Transverse colon (tissue), 4 donors: ENCODE measurements at regions not wholly inside any gene's neighbourhood (a gene's known extent, or its start where the extent isn't known, plus 50 kb on each side); places are given as distances from the start of the nearest gene placed in this dataset.

Experiments
- CTCF ChIP-seq, 5 experiments: fragments of 200-600 bp in 3 of 5; fragments of 450-650 bp in 2 of 5; sonication (generic) in 3 of 5; IDR thresholded peaks; 1 replicate in 2 of 5; 2 replicates in 3 of 5; pipeline ENCODE4 v1.5.1; 2016 to 2017; ENCODE audit warnings: antibody characterized with exemption in 5 of 5, inconsistent platforms in 3 of 5, mild to moderate bottlenecking in 2 of 5, moderate library complexity in 1 of 5
- EP300 ChIP-seq: sonication (generic); formaldehyde crosslinking; IDR thresholded peaks from one replicate; pipeline ENCODE4 v1.6.1; 2017; ENCODE audit warnings: antibody characterized with exemption, low read depth
- POLR2A ChIP-seq: fragments of 450-650 bp; IDR thresholded peaks from one replicate; pipeline ENCODE4 v1.6.1; 2016; ENCODE audit warnings: antibody characterized with exemption, mild to moderate bottlenecking, moderate library complexity
- POLR2AphosphoS5 ChIP-seq, 3 donors: sonication (generic); formaldehyde crosslinking; IDR thresholded peaks; one replicate each; pipeline ENCODE4 v1.6.1; 2016; ENCODE audit warnings: antibody characterized with exemption in 3 of 3

- TF ChIP-seq CTCF (IDR thresholded peaks at IDR 0.05) (no peak), POLR2A (no peak), POLR2AphosphoS5 (IDR thresholded peaks at IDR 0.05) (no peak), EP300 (no peak)
These were observed 854.6 kb downstream of the CBLN2 start for GRCh38 chr18:71689416-71690160.
